NCI-H2029 treated with DMSO at 0.1 percent for 48 hours (cell line): ENCODE measurements at regions not wholly inside any gene's neighbourhood (a gene's known extent, or its start where the extent isn't known, plus 50 kb on each side); places are given as distances from the start of the nearest gene placed in this dataset.
A peak's percentile ranks its signal among the peaks of the same experiment; 100 is the strongest.

Experiments
- DNase-seq: peaks from one replicate; lab custom pipeline; 2025; lab: John Stamatoyannopoulos, UW

GRCh38 chr1:83673312-83673711 is 325.6 kb downstream of the TTLL7 start:
- no peak for DNase-seq

DNA sequence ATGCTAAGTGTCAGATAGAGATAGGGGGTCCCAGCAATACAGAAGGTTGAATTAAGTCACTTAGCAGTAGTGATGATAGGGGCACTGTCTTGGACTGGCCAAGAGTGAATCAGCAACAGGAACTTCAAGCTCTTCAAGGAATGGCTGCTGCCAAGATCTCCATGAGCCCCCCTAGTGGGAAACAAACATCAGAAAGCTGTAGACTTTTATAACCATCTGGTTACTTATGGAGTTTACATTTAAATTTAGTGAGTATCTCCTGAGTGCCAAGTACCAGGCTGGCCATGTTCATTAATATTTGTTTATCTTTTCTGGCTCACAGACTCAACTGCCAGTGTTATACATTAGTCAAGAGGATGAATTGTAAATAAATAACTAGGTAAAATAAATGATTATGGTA is 327.3 kb downstream of the TTLL7 start:
- no peak for DNase-seq

- DNase-seq, result no peak
These were observed 327.9 kb downstream of the TTLL7 start for GRCh38 chr1:83670909-83671565.

DNA sequence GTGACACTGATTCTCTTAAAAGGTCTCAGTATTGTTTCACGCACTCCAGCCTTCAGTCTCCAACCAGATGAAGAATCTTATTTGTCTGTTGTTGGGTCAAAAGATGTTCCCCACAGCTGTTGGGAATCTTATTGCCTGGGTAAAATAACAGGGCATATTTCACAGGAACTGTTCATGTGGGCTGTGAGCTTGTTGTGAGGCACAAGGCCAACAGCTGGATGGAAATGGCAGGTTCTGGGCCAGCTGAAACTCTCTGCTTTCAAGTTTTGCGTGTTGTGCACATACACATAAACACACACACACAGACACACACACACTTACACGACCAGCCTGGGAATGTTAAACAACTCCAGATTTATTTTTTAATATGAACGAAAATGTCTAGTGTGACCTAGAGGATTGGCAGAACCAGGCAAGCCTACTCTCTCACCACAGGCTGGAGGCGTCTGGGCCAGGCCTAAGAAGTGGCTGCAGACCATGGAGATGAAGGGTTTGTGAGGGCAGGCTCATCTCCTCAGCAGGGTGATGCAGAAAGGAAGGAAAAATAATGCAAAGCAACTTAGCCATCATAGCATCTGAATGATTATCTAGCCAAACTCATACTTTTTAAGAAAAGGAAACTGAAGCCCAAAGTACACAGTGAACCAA is 357.0 kb downstream of the TTLL7 start:
- no peak for DNase-seq

DNA sequence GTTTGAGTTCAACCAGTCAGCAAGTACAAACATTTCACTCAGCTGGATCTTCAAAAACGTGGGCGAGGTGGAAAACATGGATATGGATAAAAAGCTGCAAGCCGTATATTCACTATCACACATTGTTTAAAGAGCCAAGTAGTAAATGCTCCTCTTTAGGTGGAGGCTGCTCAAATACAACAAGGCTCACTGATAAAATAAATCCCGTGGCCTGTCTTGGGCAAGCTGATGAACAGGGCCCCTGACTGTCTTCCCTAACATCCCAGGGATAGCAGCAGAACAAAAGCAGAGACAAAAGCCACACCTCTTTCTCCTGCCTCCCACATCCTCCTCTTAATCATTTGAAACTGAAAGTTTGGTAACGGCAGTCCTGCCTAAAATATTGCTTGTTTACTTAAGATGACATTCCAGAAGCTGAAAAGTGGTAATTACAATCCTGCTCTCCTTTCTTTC is 357.7 kb downstream of the TTLL7 start:
- DNase-seq, result no peak

GRCh38 chr1:83639785-83640184 is 359.1 kb downstream of the TTLL7 start:
- no peak for DNase-seq

DNA sequence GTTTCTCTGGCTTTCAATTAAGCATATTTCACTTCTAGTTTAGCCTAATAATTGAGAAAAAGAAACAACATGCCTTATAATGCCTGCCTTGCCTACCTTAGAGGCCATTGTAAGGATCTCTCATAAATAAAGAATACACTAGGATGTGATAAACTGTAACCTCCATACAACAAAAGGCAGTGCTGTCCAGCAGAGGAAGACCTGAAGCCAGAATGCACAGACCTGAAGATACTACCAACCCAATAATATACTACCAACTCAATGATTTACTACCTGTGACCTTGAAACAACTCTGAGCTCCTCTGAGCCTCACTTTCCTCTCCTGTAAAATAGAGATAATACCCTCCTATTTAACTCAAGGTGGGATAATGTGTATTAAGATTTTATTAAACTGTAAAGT is 361.3 kb downstream of the TTLL7 start:
- no peak for DNase-seq

GRCh38 chr1:83637009-83637408 is 361.9 kb downstream of the TTLL7 start:
- no peak for DNase-seq

- DNase-seq, result no peak
These were observed 366.0 kb downstream of the TTLL7 start for GRCh38 chr1:83632906-83633305.

GRCh38 chr1:83631851-83632250 is 367.1 kb downstream of the TTLL7 start:
- no peak for DNase-seq

DNA sequence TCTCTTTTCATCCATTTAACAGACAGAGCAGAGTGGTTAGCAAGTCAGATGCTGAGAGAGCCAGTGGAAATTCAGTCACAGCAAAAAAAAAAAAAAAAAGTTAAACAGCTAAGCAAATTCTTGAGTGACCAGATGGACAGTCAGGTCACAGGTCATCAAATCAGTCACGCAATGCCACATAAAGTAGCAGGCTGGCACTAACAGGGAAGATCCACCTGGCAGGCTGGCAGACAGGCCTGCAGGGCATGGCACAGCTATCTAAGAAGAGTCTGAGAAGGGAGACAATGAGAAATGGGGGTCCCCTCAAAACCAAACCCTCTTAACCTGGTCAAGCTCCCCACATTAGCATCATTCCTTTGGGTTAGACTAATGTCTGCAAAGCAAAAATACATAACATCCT is 371.9 kb downstream of the TTLL7 start:
- no peak for DNase-seq

DNA sequence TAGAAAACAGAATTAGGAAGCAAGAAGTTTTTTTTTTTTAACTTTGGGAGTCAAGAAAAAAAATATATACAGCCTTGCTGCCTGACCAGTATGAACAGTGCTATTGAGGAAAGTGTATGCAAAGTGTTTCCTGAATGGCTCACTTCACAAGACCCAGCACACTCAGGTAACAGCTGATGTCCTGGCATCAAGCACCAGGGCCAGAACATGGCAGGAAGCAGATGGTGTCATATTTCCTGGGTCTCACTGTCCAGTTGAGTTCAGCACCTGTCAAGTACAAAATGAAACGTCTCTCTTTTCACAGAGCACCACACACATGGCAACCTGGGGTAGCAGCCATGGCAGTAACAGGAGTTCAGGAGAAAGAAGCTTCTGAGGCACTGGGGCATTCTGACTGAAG is 372.3 kb downstream of the TTLL7 start:
- peak; percentile 71 for DNase-seq

GRCh38 chr1:83625646-83626045 is 373.3 kb downstream of the TTLL7 start:
- no peak for DNase-seq

- no peak for DNase-seq
These were observed 378.9 kb downstream of the TTLL7 start for GRCh38 chr1:83620016-83620415.

GRCh38 chr1:83619170-83619896 is 379.6 kb downstream of the TTLL7 start:
- DNase-seq, result no peak

DNA sequence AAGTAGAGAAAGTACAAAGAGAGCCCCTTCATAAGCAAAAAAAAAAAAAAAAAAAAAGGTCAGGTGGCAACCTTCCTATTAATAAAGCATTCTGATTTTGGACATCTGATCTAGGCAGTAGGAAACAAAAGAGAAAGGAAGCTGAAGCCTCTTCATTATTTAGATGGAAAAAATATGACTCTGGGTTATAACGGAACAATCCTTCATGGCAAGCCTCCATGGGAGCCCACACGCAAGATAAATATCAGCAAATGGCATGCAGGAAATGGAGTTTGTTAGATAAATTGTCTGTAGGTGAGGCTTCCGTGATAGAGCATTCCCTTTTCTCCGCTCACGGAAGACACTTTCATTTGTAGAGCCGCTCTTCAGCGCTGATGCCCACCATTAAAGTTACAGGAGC is 381.0 kb downstream of the TTLL7 start:
- DNase-seq, result no peak

GRCh38 chr1:83615370-83615769 is 383.6 kb downstream of the TTLL7 start:
- no peak for DNase-seq

- no peak for DNase-seq
These were observed 392.4 kb downstream of the TTLL7 start for GRCh38 chr1:83606416-83606955.

DNA sequence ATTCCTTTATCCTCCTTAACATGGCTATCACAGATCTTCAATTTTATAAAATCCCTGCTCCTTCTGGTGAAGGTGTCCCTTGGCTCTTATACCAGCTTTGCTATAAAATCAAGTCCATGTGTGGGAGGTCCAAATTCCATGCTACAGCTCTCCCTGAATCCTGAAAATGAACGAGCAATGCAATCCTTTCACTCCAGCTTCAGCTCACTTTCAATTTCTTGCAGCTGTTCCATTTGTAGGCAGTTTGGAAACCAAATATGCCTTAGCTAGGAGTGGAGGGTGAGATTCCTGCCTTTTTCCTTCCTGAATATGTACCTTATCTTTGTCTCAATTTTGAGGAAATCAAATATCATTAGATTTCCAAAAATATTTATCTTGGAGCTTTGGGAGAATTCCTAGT is 402.6 kb downstream of the TTLL7 start:
- DNase-seq, result no peak

DNA sequence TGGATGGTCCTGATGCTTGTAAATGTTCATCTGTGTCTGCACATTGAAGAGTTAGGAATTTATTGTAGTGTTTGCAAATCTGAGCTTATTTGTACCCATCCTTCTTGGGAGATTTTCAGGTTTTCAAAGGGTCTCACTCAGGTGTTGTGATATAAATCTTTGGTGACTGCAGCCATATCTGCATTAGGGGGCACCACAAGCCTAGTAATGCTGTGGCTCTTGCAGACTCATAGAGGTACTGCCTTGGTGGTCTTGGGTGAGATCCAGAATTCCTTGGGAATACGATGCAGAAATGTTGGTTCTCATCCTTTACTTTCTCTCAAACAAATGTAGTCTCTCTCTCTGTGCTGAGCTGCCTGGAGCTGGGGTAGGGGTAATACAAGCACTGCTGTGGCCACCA is 405.9 kb downstream of the TTLL7 start:
- no peak for DNase-seq

- no peak for DNase-seq
These were observed 410.8 kb downstream of the TTLL7 start for GRCh38 chr1:83588140-83588539.

DNA sequence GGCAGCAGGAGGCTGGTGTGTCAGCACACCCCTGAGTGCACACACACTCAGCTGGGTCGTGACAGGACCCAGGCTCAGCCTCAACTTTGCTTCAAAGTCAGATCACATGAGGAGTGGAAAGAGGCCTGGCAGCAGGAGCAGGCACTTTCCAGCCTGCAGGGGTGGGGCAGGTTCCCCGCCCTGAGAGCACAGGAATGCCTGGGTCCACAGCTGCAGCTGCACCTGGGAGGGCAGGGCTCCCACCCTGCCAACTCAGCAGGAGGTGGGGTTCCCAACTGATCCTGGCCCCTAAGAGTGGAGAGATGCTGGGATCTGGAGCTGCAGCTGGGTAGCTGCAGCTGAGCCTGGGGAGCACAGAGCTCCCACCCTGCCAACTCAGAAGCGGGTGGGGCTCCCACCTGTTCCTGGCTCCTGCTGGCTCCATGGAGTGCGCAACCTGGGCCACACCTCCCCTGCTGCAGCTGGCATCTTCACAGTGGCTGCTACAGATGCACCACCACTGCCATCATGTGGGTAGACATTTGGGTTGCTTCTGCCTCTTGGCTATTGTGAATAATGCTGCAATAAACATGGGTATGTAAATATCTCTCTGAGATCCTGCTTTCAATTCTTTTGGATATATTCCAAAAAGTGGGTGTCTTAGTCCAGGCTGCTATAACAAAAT is 415.4 kb downstream of the TTLL7 start:
- DNase-seq, result peak; percentile 33
